OCI-M2 (cell line): ENCODE measurements at regions not wholly inside any gene's neighbourhood (a gene's known extent, or its start where the extent isn't known, plus 50 kb on each side); places are given as distances from the start of the nearest gene placed in this dataset.

Experiments used
- DNase-seq: peaks from one replicate; lab custom pipeline; 2025; ENCODE audit not compliant: unreplicated experiment; lab: John Stamatoyannopoulos, UW

DNA sequence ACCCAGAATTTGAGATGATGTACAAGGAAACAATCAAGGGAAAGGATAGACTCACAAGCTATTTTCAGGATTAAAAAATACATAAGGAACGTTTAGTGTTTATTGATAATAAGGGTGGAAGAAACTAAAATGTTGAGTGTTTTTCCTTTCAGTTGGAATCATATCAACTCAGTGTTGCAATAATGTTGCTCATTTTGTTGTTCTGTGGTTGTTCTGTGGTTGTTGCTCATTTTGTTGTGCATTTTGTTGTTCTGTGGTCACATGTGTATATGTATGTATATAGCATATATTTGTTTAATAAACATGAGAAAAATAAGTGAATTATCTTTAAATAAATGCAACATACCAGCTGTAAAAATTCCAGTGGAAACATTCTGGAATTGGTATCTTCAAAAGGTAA, 262.4 kb upstream of the SPRY2 start:
- no peak for DNase-seq

- no peak for DNase-seq
Measured at GRCh38 chr13:80599765-80600164, 258.8 kb upstream of the SPRY2 start.

- DNase-seq: no peak
Measured at GRCh38 chr13:80598189-80598588, 257.3 kb upstream of the SPRY2 start.

DNA sequence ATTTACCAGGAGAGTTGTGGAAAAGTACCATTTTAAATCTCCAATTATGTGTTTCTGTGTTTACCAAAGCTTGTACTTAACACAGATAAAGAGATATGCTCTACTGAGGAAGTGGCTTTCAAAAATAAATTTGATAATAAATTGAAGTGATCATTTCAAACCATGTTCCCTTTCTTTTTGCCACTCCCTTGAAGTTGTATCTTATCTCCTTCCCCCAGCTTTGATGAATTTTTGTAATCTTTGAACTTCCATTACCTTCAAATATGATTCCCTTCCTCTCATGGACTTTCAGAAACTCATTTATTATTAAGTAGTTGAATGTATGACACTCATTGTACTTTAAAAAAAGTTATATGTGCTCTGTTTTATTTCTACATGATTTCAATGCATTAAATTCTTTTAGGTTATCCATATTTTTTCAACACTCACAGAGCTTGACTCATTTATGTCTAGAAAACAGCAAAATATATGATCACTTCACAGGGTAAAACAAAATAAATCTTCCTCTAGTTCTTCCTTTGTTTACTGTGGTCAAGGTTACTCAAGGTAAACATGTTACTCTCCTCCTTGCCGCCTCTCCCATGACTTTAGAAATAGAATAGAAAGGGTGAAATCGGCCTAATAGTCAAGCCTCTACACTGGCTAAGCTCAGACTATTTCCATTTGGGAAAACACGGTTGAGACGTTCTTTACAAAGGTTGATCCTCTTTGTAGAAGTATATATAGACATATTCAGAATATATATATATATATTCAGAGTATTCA, 251.2 kb upstream of the SPRY2 start:
- DNase-seq: no peak

- no peak for DNase-seq
Measured at GRCh38 chr13:80590551-80590950, 249.6 kb upstream of the SPRY2 start.

DNA sequence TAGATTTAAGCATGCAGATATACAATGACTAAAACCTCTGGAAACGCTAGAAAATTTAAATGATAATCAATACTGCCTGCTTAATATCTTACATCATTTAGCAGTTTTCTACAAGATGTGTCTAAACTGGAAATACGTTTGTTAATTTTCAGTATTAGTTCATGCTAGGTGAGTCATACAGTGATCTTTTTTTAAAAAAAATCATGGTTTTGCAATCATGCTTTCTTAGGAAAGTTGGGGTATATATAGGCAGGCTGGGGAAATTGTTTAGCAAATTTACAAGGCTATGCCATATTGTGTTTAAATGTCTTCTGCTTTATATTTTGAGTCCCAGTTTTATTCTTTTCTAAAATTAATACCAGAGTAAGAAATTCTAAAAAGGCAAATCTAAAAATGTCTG, 245.4 kb upstream of the SPRY2 start:
- no peak for DNase-seq

GRCh38 chr13:80585531-80585930, 244.6 kb upstream of the SPRY2 start:
- no peak for DNase-seq

- DNase-seq: no peak
Measured at GRCh38 chr13:80584785-80585184, 243.9 kb upstream of the SPRY2 start.

GRCh38 chr13:80584306-80584705, 243.4 kb upstream of the SPRY2 start:
- no peak for DNase-seq

- DNase-seq: no peak
Measured at GRCh38 chr13:80577926-80578670, 237.2 kb upstream of the SPRY2 start.

GRCh38 chr13:80577285-80577684, 236.4 kb upstream of the SPRY2 start:
- no peak for DNase-seq

- no peak for DNase-seq
Measured at GRCh38 chr13:80574113-80574850, 233.4 kb upstream of the SPRY2 start.

GRCh38 chr13:80572923-80573316, 232.0 kb upstream of the SPRY2 start:
- DNase-seq: no peak

- no peak for DNase-seq
Measured at GRCh38 chr13:80572308-80572922, 231.5 kb upstream of the SPRY2 start.

GRCh38 chr13:80571346-80572307, 230.7 kb upstream of the SPRY2 start:
- DNase-seq: no peak

DNA sequence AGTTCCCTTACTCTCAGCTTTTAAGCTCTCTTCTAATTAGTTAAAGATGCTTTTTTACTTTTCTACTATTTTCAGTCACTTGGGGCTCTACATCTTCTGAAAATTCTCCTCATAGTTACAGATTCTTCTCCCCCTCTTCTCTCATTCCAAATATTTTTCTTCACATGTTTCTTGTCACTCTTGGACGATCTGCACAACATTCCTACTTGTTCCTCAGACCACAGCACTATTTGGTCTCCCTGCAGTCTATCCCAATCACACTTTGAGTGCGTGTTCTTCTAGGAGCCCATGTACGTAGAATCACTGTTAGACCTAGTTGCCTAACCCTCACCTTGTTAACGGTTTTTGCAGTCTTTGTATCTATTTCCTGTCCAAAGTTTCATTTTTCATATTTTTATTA, 222.5 kb upstream of the SPRY2 start:
- no peak for DNase-seq

DNA sequence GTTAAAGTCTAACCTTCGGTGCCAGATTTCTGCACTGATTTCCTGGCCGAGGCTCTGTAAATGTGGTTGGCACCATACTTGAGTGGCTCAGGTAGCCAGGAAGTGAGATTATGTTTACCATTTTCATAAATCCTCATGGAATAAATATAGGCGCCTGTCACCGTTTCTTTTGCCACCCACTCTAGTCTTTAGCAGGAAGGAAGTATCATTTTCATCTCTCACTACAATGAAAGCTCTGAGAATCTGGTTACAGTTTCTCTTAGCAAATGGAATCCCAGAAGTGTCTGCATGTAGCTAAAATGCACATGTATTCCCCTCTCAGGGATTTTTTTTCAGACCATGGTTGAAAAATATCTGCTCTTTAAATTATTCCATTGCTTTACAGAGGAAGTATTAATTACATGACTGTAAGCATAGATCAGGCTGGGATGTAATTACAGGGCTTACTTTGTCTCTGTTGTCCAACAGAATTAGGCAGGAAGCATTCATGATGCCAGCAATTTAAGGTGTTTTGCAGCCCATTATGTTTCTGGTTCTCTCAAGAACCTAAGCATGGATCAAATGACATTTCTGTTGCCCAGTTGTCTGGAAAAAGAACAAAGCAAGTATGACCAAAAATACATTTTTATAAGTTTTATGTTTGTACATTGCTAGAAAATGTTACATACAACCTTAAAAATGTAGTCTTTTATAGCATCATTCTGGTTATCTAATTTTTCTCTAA, 221.7 kb upstream of the SPRY2 start:
- no peak for DNase-seq

GRCh38 chr13:80560609-80561008, 219.7 kb upstream of the SPRY2 start:
- DNase-seq: no peak

- DNase-seq: no peak
Measured at GRCh38 chr13:80559944-80560343, 219.0 kb upstream of the SPRY2 start.

DNA sequence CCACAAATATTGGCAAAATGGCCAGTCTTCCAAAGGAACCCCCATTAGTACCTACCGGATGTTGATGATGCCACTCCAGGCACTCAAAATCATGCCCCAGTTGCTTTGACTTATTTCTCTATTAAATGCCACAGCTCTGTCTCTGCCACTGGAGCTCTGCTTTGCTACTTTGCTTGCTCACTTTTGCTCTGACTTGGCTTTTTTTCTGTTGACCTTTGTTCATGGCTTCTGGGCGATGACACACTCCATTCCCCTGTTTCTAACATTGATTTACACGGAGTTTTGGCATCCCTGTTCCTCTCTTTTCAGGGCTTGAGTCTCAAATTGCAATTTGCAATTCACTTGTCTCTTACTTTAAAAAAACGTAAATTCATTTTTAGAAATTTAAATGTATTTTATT, 217.1 kb upstream of the SPRY2 start:
- no peak for DNase-seq
